Right lobe of liver (tissue), 6 donors: ENCODE measurements at regions not wholly inside any gene's neighbourhood (a gene's known extent, or its start where the extent isn't known, plus 50 kb on each side); places are given as distances from the start of the nearest gene placed in this dataset.

ENCODE experiments used
- ATAC-seq, 4 donors: fragments of 200-7000 bp; cut with Tn5 transposase; one replicate each; pipeline ENCODE4 v1.9.1; 2020; ENCODE audit warnings: mild to moderate bottlenecking in 4 of 4, moderate library complexity in 4 of 4
- DNase-seq, 3 donors: peaks; one replicate each; pipeline ENCODE4 v3.0.0-alpha.2; 2020
- H3K27ac ChIP-seq, 3 donors: fragments of 200-600 bp; one replicate each; pipeline ENCODE4 v1.8.0; 2022
- H3K27me3 ChIP-seq, 2 donors: fragments of 200-600 bp; one replicate each; pipeline ENCODE4 v1.8.0; 2022
- H3K36me3 ChIP-seq, 4 donors: fragments of 200-600 bp; sonication (generic) in 1 of 4; one replicate each; pipeline versions ENCODE4 v1.5.1 to v1.8.0; 2017 to 2022; ENCODE audit warnings: control low read depth in 1 of 4
- H3K4me1 ChIP-seq, 4 donors: fragments of 200-600 bp; sonication (generic) in 1 of 4; one replicate each; pipeline versions ENCODE4 v1.5.1 to v1.8.0; 2017 to 2022; ENCODE audit warnings: control low read depth in 1 of 4
- H3K4me3 ChIP-seq, 3 donors: fragments of 200-600 bp; one replicate each; pipeline ENCODE4 v1.8.0; 2022
- H3K9me3 ChIP-seq, 4 donors: fragments of 200-600 bp; sonication (generic) in 1 of 4; one replicate each; pipeline versions ENCODE4 v1.5.1 to v1.8.0; 2017 to 2022; ENCODE audit warnings: control low read depth in 1 of 4
- POLR2A ChIP-seq: fragments of 450-650 bp; IDR thresholded peaks from one replicate; pipeline ENCODE4 v1.6.1; 2017; ENCODE audit warnings: antibody characterized with exemption, mild to moderate bottlenecking
- WGBS: methylation state at CpG from one replicate; pipeline ENCODE4 v1.1.6; 2018; ENCODE audit warnings: low coverage, low lambda C conversion rate; ENCODE audit not compliant: insufficient coverage; ENCODE audit errors: missing lambda C conversion rate; 5-methylcytosine and 5-hydroxymethylcytosine counted together
- intact Hi-C, 2 donors: fragments of 100-400 bp; cut with DNase I; formaldehyde crosslinking; loops; one replicate each; pipeline versions ENCODE4 v1.11.2 to v1.14.1; 2022
- TF ChIP-seq, protein P1 (sequence below), 4 donors: fragments of 200-600 bp in 3 of 4; fragments of 450-650 bp in 1 of 4; IDR thresholded peaks; one replicate each; pipeline versions ENCODE4 v1.5.1 to v1.8.0; 2016 to 2022; ENCODE audit warnings: antibody characterized with exemption in 4 of 4, mild to moderate bottlenecking in 2 of 4
- donor health status: DM: no; HTN: yes; CAD: no.
- donor health status: DM: no; HTN: no; CAD: no.
- donor health status: DM: no; HTN: no; CAD: no.
- donor health status: DM: no; HTN: yes; CAD: no.
- donor health status: DM: no; HTN: yes; CAD: no.

DNA sequence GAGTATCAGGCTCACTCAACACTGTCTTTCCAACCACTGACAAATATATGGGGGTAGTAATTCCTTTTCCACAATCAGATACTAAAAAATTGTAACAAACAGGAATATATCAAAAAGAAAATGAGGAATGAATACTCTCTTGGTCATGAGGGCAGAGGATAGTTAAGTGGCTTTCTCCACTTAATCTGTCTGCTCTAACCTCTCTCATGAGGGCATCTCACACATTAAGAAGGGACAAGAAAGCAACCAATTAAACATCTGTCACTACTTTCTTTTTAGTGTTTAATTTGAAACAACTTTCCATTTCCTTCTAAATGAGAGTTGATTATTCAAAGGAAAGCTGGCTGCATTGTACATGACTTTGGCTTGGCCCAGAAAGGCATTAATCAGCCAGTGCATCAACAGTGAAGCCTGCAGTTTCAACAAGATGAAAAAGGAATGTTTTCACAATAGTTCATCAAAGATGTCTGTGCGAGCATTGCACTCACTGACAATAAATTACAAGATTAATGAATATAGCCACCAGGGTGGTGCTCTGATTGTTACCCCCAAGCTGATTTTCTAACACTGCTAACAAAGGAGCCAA is 142.0 kb downstream of the SEC23A start:
- Histone ChIP-seq H3K36me3 (no peaks in the 10 kb centered on the region), H3K9me3 (no peaks in the 10 kb centered on the region), H3K4me3 (no peak overlapping the region), H3K27ac (no peak overlapping the region), H3K27me3 (no peaks in the 10 kb centered on the region), H3K4me1 (no peaks in the 10 kb centered on the region)
- WGBS = 60% methylated on average over 1 of the region's 1 CpG
- DNase-seq (no peak), ATAC-seq (no peak)
- intact Hi-C loops = no loop called here
- TF ChIP-seq, protein P1, sequence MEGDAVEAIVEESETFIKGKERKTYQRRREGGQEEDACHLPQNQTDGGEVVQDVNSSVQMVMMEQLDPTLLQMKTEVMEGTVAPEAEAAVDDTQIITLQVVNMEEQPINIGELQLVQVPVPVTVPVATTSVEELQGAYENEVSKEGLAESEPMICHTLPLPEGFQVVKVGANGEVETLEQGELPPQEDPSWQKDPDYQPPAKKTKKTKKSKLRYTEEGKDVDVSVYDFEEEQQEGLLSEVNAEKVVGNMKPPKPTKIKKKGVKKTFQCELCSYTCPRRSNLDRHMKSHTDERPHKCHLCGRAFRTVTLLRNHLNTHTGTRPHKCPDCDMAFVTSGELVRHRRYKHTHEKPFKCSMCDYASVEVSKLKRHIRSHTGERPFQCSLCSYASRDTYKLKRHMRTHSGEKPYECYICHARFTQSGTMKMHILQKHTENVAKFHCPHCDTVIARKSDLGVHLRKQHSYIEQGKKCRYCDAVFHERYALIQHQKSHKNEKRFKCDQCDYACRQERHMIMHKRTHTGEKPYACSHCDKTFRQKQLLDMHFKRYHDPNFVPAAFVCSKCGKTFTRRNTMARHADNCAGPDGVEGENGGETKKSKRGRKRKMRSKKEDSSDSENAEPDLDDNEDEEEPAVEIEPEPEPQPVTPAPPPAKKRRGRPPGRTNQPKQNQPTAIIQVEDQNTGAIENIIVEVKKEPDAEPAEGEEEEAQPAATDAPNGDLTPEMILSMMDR (IDR thresholded peaks at IDR 0.05) = no peak
- no peak for TF ChIP-seq POLR2A

- WGBS = 67% methylated on average over 3 of the region's 3 CpGs
- Histone ChIP-seq H3K36me3 (no peaks in the 10 kb centered on the region), H3K9me3 (no peaks in the 10 kb centered on the region), H3K27me3 (no peaks in the 10 kb centered on the region), H3K27ac (no peak overlapping the region), H3K4me1 (no peaks in the 10 kb centered on the region), H3K4me3 (no peak overlapping the region)
- no peak for DNase-seq
- TF ChIP-seq POLR2A = no peak
- TF ChIP-seq, protein P1 (IDR thresholded peaks at IDR 0.05) = no peak
- no peak for ATAC-seq
- intact Hi-C loops = no loop called here
These were observed 144.0 kb downstream of the SEC23A start for GRCh38 chr14:38959021-38959420.

- H3K4me1 ChIP-seq = no peaks in the 10 kb centered on the region
- TF ChIP-seq, protein P1 (IDR thresholded peaks at IDR 0.05) = no peak
- no peak for TF ChIP-seq POLR2A
- DNase-seq (no peak), ATAC-seq (no peak)
- 74% methylated on average over 3 of the region's 3 CpGs for WGBS
- no peak overlapping the region for H3K4me3 ChIP-seq
- H3K9me3 ChIP-seq = no peaks in the 10 kb centered on the region
- no peak overlapping the region for H3K27ac ChIP-seq
- no peaks in the 10 kb centered on the region for H3K36me3 ChIP-seq
- intact Hi-C loops = no loop called here
- no peaks in the 10 kb centered on the region for H3K27me3 ChIP-seq
These were observed 144.4 kb downstream of the SEC23A start for GRCh38 chr14:38958589-38958988.

DNA sequence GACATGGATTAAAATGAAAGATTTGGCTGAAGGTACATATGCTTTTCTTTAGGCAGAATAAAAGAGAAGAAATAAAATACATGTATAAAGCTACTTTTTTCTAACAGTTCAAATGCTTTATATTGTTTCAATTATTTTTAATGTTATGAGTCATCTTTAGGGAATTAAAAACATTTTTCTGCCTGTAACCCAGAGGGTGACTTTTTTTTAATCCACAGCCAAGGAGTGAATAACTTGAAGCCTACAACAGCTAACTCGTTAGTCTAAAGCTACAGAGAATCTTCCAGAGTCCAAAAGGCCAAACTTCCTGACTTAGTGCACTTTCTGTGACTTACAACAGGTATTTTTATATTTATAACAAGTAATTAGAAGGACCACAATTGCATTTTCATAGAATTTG is 151.6 kb downstream of the SEC23A start:
- intact Hi-C loops = no loop called here
- H3K4me3 ChIP-seq = no peak overlapping the region

More for the DNA sequence above, 151.6 kb downstream of the SEC23A start:
- ATAC-seq = no peak
- no peak for DNase-seq
- H3K36me3 ChIP-seq = no peaks in the 10 kb centered on the region
- H3K27ac ChIP-seq = no peak overlapping the region
- no peaks in the 10 kb centered on the region for H3K9me3 ChIP-seq
- WGBS = 53% methylated on average over 1 of the region's 1 CpG
- H3K27me3 ChIP-seq = no peaks in the 10 kb centered on the region
- no peaks in the 10 kb centered on the region for H3K4me1 ChIP-seq
- TF ChIP-seq, protein P1 (IDR thresholded peaks at IDR 0.05) = no peak
- TF ChIP-seq POLR2A = no peak
